Ascending aorta (tissue), 2 donors: ENCODE measurements at regions not wholly inside any gene's neighbourhood (a gene's known extent, or its start where the extent isn't known, plus 50 kb on each side); places are given as distances from the start of the nearest gene placed in this dataset.

Source experiments
- DNase-seq, 2 donors: peaks; one replicate each; pipeline ENCODE4 v3.0.0-alpha.2; 2019; ENCODE audit warnings: low spot score in 2 of 2
- H3K27ac ChIP-seq, 2 donors: fragments of 200-600 bp; sonication (generic); one replicate each; pipeline ENCODE4 v1.5.1; 2016 to 2017; ENCODE audit warnings: mild to moderate bottlenecking in 1 of 2
- H3K27me3 ChIP-seq: fragments of 200-600 bp; sonication (generic); one replicate; pipeline ENCODE4 v1.5.1; 2017
- H3K36me3 ChIP-seq, 2 donors: fragments of 200-600 bp; sonication (generic); one replicate each; pipeline ENCODE4 v1.5.1; 2016
- H3K4me1 ChIP-seq, 2 donors: fragments of 200-600 bp; sonication (generic); one replicate each; pipeline ENCODE4 v1.5.1; 2016 to 2017; ENCODE audit warnings: mild to moderate bottlenecking in 1 of 2
- H3K4me3 ChIP-seq, 2 donors: fragments of 200-600 bp; sonication (generic); one replicate each; pipeline ENCODE4 v1.5.1; 2016 to 2017; ENCODE audit warnings: mild to moderate bottlenecking in 1 of 2
- H3K9me3 ChIP-seq, 2 donors: fragments of 200-600 bp; sonication (generic); one replicate each; pipeline ENCODE4 v1.5.1; 2016
- CTCF ChIP-seq, 3 experiments: fragments of 200-600 bp in 2 of 3; fragments of 450-650 bp in 1 of 3; sonication (generic) in 2 of 3; IDR thresholded peaks; one replicate each; pipeline ENCODE4 v1.5.1; 2016 to 2019; ENCODE audit warnings: antibody characterized with exemption in 3 of 3, mild to moderate bottlenecking in 1 of 3, moderate library complexity in 1 of 3
- intact Hi-C: fragments of 100-400 bp; cut with DNase I; formaldehyde crosslinking; loops from one replicate; pipeline ENCODE4 v1.15.1; 2023

- no peak for TF ChIP-seq CTCF (IDR thresholded peaks at IDR 0.05)
- intact Hi-C loops, result no loop called here
- Histone ChIP-seq H3K9me3 (no peaks in the 10 kb centered on the region), H3K4me3 (no peak overlapping the region), H3K27ac (no peak overlapping the region), H3K36me3 (no peaks in the 10 kb centered on the region), H3K4me1 (no peaks in the 10 kb centered on the region), H3K27me3 (no peaks in the 10 kb centered on the region)
- DNase-seq, result no peak
Observed at GRCh38 chr1:168446081-168446480, 97.7 kb downstream of the XCL2 start.

GRCh38 chr1:168443899-168444298 is 99.9 kb downstream of the XCL2 start:
- DNase-seq, result no peak
- intact Hi-C loops, result loop anchor here (5.0 kb wide), 1 partner anchor 123 kb away; no protein-coding TSS in a partner anchor
- Histone ChIP-seq H3K27me3 (no peaks in the 10 kb centered on the region), H3K4me1 (no peaks in the 10 kb centered on the region), H3K9me3 (no peaks in the 10 kb centered on the region), H3K36me3 (no peaks in the 10 kb centered on the region), H3K27ac (no peak overlapping the region), H3K4me3 (no peak overlapping the region)
- no peak for TF ChIP-seq CTCF (IDR thresholded peaks at IDR 0.05)

- Histone ChIP-seq H3K27me3 (no peaks in the 10 kb centered on the region), H3K4me3 (no peak overlapping the region), H3K36me3 (no peaks in the 10 kb centered on the region), H3K9me3 (no peaks in the 10 kb centered on the region), H3K4me1 (no peaks in the 10 kb centered on the region), H3K27ac (no peak overlapping the region)
- DNase-seq, result no peak
- intact Hi-C loops, result loop anchor here (5.0 kb wide), 1 partner anchor 124 kb away; no protein-coding TSS in a partner anchor
- TF ChIP-seq CTCF (IDR thresholded peaks at IDR 0.05), result no peak
Observed at GRCh38 chr1:168443356-168443755, 100.4 kb downstream of the XCL2 start.

DNA sequence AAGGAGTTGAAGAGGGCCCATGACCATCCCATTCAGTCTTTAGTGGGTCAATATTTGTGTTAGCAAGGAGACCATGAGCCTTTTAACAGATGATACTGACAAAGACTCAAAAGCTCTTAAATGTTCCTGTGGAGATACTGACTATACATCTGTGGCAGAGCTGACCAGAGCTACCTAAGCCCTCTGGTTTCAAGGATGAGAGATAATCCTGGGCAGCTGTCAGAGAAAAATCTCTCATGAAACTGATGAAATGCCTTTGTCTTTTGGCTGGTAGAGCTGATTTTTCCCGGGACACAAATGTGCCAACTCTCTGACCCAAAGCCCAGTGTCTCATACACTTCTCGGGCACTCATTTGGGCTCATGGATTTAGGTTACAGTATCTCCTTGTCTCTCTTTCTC is 100.9 kb downstream of the XCL2 start:
- TF ChIP-seq CTCF (IDR thresholded peaks at IDR 0.05), result no peak
- Histone ChIP-seq H3K4me1 (no peaks in the 10 kb centered on the region), H3K4me3 (no peak overlapping the region), H3K27ac (no peak overlapping the region), H3K27me3 (no peaks in the 10 kb centered on the region), H3K9me3 (no peaks in the 10 kb centered on the region), H3K36me3 (no peaks in the 10 kb centered on the region)
- intact Hi-C loops, result loop anchor here (5.0 kb wide), 1 partner anchor 124 kb away; no protein-coding TSS in a partner anchor
- no peak for DNase-seq

DNA sequence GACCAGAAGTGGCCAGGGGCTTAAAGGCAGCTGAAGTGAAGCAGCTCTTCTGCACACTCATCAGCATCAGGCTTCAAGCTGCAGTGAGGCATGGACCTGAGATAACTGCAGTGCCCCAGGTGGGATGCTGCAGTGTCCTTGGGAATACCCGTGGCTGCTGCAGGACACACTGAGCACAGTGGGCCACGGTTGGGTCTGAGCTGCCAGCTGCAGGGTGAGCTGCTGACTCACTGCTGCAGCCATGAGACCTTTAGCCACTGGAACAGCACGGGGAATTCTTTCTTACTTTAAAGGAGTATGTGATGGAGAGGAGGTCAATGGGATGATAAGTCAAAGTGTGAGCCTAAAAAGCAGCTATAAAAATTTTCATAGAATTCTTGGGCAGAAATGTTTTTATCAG is 102.1 kb downstream of the XCL2 start:
- no peak for TF ChIP-seq CTCF (IDR thresholded peaks at IDR 0.05)
- Histone ChIP-seq H3K4me3 (no peak overlapping the region), H3K4me1 (no peaks in the 10 kb centered on the region), H3K27ac (no peak overlapping the region), H3K27me3 (no peaks in the 10 kb centered on the region), H3K9me3 (no peaks in the 10 kb centered on the region), H3K36me3 (no peaks in the 10 kb centered on the region)
- intact Hi-C loops, result loop anchor here (5.0 kb wide), 1 partner anchor 126 kb away; no protein-coding TSS in a partner anchor
- DNase-seq, result no peak
